Right lung (tissue), 2 donors: ENCODE measurements at regions not wholly inside any gene's neighbourhood (a gene's known extent, or its start where the extent isn't known, plus 50 kb on each side); places are given as distances from the start of the nearest gene placed in this dataset.

Source experiments
- DNase-seq, 2 donors: peaks; one replicate each; pipeline ENCODE4 v3.0.0-alpha.2; 2013

DNA sequence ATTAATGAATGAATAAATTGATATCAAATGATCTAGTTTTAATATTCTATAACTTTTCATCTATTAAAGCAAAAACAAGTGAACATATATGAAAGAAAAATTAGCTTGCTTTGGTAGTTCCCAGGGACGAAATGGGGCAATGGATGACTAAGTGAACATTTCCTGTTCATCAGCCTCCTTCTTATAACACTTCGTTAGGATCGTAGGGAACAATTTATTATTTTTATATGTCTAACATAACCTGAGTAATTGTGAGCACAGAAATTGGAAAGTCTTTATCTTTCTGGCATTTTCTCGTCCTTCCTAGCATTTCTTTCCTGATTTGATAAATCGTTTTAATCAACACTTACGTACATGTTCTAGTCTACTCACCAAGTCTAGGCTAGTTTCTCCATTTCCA, 59.1 kb upstream of the PPP1R3C start:
- no peak for DNase-seq

DNA sequence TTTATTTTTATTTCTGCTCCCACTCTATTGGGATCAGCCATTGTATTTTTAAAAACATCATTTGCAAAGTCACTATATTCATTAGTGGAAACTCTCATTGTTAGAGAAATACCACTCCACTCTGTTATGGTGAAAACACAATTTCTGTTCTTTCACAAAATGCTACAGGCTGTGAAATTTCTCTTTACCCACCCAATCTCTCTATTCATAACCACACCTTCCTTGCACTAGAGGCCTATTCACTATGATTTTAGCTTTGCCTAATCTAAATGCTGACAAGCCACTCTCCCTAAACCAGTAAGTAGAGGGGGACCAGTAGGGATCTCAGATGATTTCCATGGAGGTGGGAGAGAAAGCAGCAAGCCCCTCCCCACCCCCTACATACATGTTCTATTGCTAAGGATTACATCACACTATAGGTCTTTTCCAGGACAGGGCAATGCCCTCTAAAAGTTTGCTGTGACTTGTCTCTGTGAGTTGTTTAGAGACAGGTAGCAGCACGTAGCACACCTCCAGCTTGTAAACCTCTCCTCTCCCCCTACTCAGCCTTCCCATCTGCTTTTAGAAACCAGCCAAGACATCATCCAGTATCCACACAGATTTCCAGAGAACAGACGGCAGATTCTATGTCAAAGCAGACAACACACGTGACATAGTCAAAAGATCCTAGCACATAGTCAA, 58.3 kb upstream of the PPP1R3C start:
- no peak for DNase-seq

DNA sequence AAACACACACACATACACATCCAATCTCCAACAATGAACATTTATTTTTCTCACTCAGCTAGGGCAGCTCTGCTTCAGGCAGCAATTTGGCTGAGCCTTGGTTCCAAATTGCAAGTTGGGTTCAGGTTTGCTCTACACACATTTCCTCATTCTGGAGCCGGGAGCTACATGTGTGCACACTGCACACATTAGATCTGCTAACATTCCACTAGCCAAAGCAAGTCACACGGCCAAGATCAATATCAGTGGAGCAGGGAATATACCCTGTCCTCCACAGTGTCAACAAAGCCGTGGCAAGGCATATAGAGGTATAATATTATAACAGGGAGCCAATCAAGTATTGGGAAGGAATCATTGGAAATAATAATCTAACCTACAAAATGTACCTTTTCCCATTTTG, 57.5 kb upstream of the PPP1R3C start:
- DNase-seq, result no peak

GRCh38 chr10:91689731-91690168, 56.9 kb upstream of the PPP1R3C start:
- DNase-seq, result no peak

DNA sequence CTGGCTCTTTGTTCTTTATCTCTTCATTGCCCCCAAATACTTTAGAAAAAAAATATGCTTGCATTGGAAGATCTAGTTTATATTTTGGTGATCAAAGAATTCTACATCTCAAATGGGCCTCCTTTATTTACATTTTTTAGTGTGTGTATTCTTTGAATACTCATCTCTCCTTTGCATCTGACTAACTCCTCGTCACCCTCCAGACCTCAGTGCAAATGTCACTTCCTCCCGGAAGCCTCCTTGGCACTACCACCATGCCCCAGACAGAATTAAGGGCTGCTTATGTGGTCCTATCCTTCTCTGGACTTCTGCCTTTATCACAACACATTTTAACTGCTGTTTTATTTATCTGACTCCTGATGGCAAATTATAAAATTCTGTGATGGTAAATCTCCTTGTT, 52.0 kb upstream of the PPP1R3C start:
- no peak for DNase-seq

DNA sequence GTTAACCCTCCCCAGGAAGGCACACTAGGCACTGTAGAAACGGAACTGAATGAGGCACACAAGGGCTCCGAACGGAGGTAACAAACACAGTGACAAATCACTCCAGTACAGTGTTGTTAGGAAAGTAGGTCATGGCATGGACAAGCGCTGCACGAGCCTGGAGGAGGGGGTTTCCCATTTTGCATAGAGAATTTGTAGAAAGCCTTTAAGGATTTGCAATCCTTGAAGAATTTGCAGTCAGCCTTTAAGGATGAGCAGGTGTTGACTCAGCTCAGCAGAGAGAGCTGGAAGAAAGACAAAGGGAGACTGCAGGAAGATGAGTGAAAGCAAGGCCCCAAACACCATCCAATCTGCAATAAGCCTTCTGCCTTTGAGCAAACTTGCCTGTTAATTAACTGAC, 51.1 kb upstream of the PPP1R3C start:
- DNase-seq, result no peak

DNA sequence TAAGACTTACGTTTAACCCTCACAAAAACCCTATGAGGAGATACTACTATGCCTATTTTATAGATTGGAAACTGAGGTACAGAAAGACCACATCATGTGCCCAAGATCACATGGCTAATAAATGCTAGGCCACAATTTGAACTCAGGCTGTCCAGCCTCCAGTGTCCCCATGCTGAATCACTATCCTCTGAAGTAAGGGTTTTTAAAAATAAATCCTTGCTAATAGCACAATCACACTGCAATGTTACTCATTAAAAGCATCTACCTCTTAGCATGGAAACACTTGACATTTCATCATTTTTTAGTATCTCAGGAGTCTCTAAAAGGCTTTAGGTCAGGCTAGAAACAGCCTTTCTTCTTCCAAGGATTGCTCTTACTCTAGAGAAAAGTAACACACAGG, 50.0 kb upstream of the PPP1R3C start:
- DNase-seq, result no peak
